Colonic mucosa (tissue), 4 donors: ENCODE measurements at regions not wholly inside any gene's neighbourhood (a gene's known extent, or its start where the extent isn't known, plus 50 kb on each side); places are given as distances from the start of the nearest gene placed in this dataset.

Source experiments
- DNase-seq: peaks from one replicate; pipeline ENCODE4 v3.0.0-alpha.2; 2020
- H3K27ac ChIP-seq: fragments of 200-600 bp; one replicate; pipeline ENCODE4 v1.8.0; 2021
- H3K27me3 ChIP-seq: fragments of 200-600 bp; one replicate; pipeline ENCODE4 v1.8.0; 2021
- H3K36me3 ChIP-seq: fragments of 200-600 bp; one replicate; pipeline ENCODE4 v1.8.0; 2021
- H3K4me1 ChIP-seq: fragments of 200-600 bp; one replicate; pipeline ENCODE4 v1.8.0; 2021; ENCODE audit warnings: mild to moderate bottlenecking
- H3K4me3 ChIP-seq: fragments of 200-600 bp; one replicate; pipeline ENCODE4 v1.8.0; 2021
- H3K9ac ChIP-seq, 2 donors: one replicate each; pipeline ENCODE4 v1.7.0; 2013; ENCODE audit warnings: control low read depth in 2 of 2, low read depth in 2 of 2, low read length in 2 of 2
- H3K9me3 ChIP-seq: fragments of 200-600 bp; one replicate; pipeline ENCODE4 v1.8.0; 2021
- CTCF ChIP-seq: fragments of 200-600 bp; IDR thresholded peaks from one replicate; pipeline ENCODE4 v1.8.0; 2022; ENCODE audit warnings: antibody characterized with exemption, mild to moderate bottlenecking
- intact Hi-C: fragments of 100-400 bp; cut with DNase I; formaldehyde crosslinking; loops from one replicate; pipeline ENCODE4 v1.14.1; 2022
- donor health status: healthy.
- donor health status: DM: no; HTN: no; CAD: no.
- donor health status: DM: no; HTN: no; CAD: no.

GRCh38 chr10:4061441-4061951 lies 276.5 kb upstream of the KLF6 start:
- TF ChIP-seq CTCF = no peak
- Histone ChIP-seq H3K4me1 (no peaks in the 10 kb centered on the region), H3K9ac (no peak overlapping the region), H3K36me3 (no peaks in the 10 kb centered on the region), H3K27me3 (no peaks in the 10 kb centered on the region), H3K9me3 (no peaks in the 10 kb centered on the region), H3K27ac (peak overlapping the region; percentile 78), H3K4me3 (no peak overlapping the region)
- DNase-seq = peak; percentile 80
- intact Hi-C loops = loop anchor here (10.0 kb wide), 1 partner anchor 277 kb away; the partner anchor contains the start of gene KLF6

- no peaks in the 10 kb centered on the region for H3K27me3 ChIP-seq
- DNase-seq = no peak
- no peaks in the 10 kb centered on the region for H3K4me1 ChIP-seq
- no peak overlapping the region for H3K9ac ChIP-seq
- TF ChIP-seq CTCF = no peak
- intact Hi-C loops = loop anchor here (10.0 kb wide), 1 partner anchor 275 kb away; the partner anchor contains the start of gene KLF6
- no peaks in the 10 kb centered on the region for H3K9me3 ChIP-seq
- H3K27ac ChIP-seq = peak overlapping the region; percentile 72
- H3K36me3 ChIP-seq = no peaks in the 10 kb centered on the region
- H3K4me3 ChIP-seq = no peak overlapping the region
Observed at GRCh38 chr10:4059471-4060138, 274.6 kb upstream of the KLF6 start.

- Histone ChIP-seq H3K9me3 (no peaks in the 10 kb centered on the region), H3K27ac (peak overlapping the region; percentile 72), H3K27me3 (no peaks in the 10 kb centered on the region), H3K36me3 (no peaks in the 10 kb centered on the region), H3K4me3 (no peak overlapping the region), H3K4me1 (no peaks in the 10 kb centered on the region), H3K9ac (peak overlapping the region in 1 of 2 donors; percentile 29)
- peak; percentile 57 for DNase-seq
- intact Hi-C loops = no loop called here
- no peak for TF ChIP-seq CTCF
Observed at GRCh38 chr10:4058514-4059029, 273.6 kb upstream of the KLF6 start.

GRCh38 chr10:4057725-4058513 lies 272.9 kb upstream of the KLF6 start:
- Histone ChIP-seq H3K4me3 (no peak overlapping the region), H3K36me3 (no peaks in the 10 kb centered on the region)

More at GRCh38 chr10:4057725-4058513, 272.9 kb upstream of the KLF6 start:
- DNase-seq = no peak
- no peaks in the 10 kb centered on the region for H3K4me1 ChIP-seq
- no peaks in the 10 kb centered on the region for H3K27me3 ChIP-seq
- TF ChIP-seq CTCF = no peak
- H3K9ac ChIP-seq = peak overlapping the region in 1 of 2 donors; percentile 29
- peak overlapping the region; percentile 72 for H3K27ac ChIP-seq
- intact Hi-C loops = no loop called here
- H3K9me3 ChIP-seq = no peaks in the 10 kb centered on the region
